ENCODE measurements at regions not wholly inside any gene's neighbourhood (a gene's known extent, or its start where the extent isn't known, plus 50 kb on each side); places are given as distances from the start of the nearest gene placed in this dataset.

DNA sequence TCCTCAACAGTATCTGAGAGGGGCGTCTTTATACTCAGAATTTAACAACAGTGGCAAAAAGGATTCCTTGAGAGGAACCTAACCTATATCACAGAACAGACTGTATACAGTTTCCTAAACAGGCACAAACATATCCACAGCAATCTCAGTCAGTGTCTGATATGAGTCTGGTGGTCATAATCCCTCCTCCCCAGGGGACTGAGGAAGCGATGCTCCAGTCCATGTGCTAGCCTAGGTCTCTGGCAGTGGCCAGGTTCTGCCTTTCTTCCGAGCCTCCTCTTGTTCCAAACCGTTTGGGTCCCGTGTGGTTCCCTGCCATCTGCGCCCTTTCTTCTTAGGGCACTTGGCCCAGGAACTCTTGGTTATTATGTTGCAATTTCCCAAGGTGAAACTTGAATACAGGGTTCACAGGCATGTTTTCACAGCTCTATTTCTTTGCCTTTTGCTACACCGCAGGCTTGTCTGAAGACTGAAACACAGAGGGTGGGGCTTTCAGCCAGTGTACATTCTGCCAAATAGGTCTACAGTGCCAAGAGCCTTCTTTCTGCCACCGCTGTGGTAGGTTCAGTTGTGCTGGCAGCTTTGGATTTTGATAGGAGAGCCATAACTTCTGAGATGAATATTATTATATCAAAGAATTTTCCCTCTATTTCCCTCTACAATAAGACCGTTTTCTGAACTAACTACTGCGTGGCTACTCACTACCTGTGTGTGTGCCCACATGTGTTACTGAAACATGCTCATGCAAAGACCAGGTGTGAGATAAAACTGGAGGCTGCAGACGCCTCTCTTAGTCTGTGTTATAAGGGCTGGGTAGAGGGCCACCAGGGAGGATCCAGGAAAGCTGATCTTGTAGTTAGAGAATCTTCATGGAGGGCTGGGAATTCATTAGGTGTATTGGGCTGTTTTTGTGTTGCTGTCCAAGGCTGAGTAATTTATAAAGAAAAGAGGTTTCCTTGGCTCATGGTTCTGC is 75.0 kb upstream of the HAAO start:
- H3K9me3 ChIP-seq (ENCODE audit: control insufficient read depth in 4 of 4, insufficient read depth in 3 of 4, low read length in 3 of 4) = peaks cover 0 to 5% (median 0%) of the 10 kb centered on the region in 4 donors
- no peaks in the 10 kb centered on the region for H3K27me3 ChIP-seq (ENCODE audit: control insufficient read depth in 3 of 3, insufficient read depth in 3 of 3, low read length in 2 of 3)
- no peak overlapping the region for H3K4me3 ChIP-seq
- no peak for ATAC-seq (ENCODE audit: insufficient read depth, low FRiP score)
- WGBS, 2 donors = 73 to 85% methylated on average over 11 of the region's 11 CpGs
- peak overlapping the region in 1 of 2 donors; percentile 17 for H3K9ac ChIP-seq (ENCODE audit: insufficient read depth in 1 of 2, low read length in 2 of 2)
- H3K36me3 ChIP-seq (ENCODE audit: control insufficient read depth in 4 of 4, insufficient read depth in 4 of 4, low read length in 4 of 4) = no peaks in the 10 kb centered on the region
- TF ChIP-seq CTCF (IDR thresholded peaks at IDR 0.05; ENCODE audit: control extremely low read depth, extremely low read depth) = no peak
- no peak for DNase-seq
- H3K4me1 ChIP-seq (ENCODE audit: control insufficient read depth in 5 of 5, insufficient read depth in 5 of 5, low read length in 5 of 5) = peaks cover 0 to 13% (median 6%) of the 10 kb centered on the region in 5 donors
- H3K27ac ChIP-seq (ENCODE audit: low read depth in 1 of 2, low read length in 1 of 2) = peak overlapping the region; percentile 61 to 73

DNA sequence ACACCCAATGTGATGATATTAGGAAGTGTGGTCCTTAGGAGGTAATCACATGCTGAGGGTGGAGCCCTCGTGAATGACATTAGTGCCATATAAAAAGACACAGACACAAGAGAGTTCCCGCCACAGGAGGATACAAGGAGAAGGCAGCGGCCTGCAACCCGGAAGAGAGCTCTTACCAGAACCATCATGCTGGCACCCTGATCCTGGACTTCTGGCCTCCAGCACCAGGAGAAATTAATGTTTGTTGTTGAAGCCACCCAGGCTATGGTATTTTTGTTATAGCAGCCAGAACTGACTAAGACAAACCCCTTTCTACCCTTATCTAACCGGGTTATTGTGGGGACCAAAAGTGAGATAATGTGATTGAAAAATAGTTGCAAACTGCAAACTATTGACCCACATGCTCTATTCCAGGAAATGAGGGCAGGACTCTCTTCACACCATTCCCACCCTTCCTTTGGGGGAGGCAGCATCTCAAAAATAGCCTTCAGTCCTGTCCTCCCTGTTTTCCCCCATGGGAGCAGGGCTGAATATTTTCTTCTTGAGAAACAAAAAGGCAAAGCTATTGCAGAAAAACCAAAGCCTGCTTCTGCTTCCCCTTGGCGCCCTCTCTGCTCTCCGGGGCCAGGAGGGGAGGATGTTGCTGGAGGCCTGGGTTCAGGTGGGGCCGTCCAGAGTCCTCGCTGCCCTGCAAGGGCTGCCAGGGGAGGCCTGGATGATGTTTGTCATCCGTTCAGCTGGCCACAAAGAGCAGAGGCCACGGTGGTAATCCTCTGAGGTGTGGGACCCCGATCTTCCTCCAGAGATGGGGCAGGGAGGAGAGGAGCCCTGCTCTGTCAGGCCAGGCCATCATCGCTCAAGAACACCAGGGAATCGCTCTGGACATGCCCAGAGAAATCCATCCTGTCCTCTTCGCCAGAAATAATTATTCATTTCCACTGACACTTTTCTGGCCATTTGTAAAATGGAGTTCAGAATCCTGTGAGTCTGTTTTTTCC is 73.8 kb upstream of the HAAO start:
- 67 to 69% methylated on average over 15 of the region's 15 CpGs for WGBS, 2 donors
- Histone ChIP-seq H3K27me3 (ENCODE audit: control insufficient read depth in 3 of 3, insufficient read depth in 3 of 3, low read length in 2 of 3) (no peaks in the 10 kb centered on the region), H3K9ac (ENCODE audit: insufficient read depth in 1 of 2, low read length in 2 of 2) (peak overlapping the region in 1 of 2 donors; percentile 26), H3K27ac (ENCODE audit: low read depth in 1 of 2, low read length in 1 of 2) (peak overlapping the region; percentile 73 to 75), H3K9me3 (ENCODE audit: control insufficient read depth in 4 of 4, insufficient read depth in 3 of 4, low read length in 3 of 4) (peaks cover 0 to 5% (median 0%) of the 10 kb centered on the region in 4 donors), H3K4me1 (ENCODE audit: control insufficient read depth in 5 of 5, insufficient read depth in 5 of 5, low read length in 5 of 5) (peaks cover 0 to 12% (median 6%) of the 10 kb centered on the region in 5 donors), H3K4me3 (no peak overlapping the region), H3K36me3 (ENCODE audit: control insufficient read depth in 4 of 4, insufficient read depth in 4 of 4, low read length in 4 of 4) (no peaks in the 10 kb centered on the region)
- no peak for TF ChIP-seq CTCF (IDR thresholded peaks at IDR 0.05; ENCODE audit: control extremely low read depth, extremely low read depth)
- ATAC-seq (ENCODE audit: insufficient read depth, low FRiP score) (no peak), DNase-seq (peak in 1 of 3 donors; percentile 70)

DNA sequence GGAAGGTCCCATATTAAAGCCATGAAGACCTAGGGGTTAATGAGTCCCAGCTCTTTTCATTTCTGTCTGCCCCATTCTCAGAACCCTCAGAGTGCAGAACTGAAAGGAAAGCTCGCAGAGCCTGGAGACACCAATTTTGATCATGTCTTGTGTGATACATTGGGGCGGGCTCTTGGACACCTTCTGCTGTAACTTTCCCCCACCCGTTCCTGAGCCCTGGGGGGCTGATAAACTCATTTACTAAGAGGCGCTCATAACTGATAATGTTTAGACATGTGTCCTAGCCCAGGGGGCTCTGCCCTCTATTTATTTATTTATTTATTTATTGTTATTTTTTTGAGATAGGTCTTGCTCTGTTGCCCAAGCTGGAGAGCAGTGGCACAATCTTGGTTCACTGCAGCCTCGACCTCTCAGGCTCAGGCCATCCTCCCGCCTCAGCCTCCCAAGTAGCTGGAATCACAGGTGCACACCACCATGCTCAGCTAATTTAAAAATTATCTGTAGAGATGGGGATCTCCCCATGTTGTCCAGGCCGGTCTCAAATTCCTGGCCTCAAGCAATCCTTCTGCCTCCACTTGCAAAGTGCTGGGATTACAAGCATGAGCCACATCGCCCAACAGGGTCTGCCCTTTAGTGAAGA is 72.4 kb upstream of the HAAO start:
- DNase-seq = no peak
- Histone ChIP-seq H3K27me3 (ENCODE audit: control insufficient read depth in 3 of 3, insufficient read depth in 3 of 3, low read length in 2 of 3) (no peaks in the 10 kb centered on the region), H3K9ac (ENCODE audit: insufficient read depth in 1 of 2, low read length in 2 of 2) (no peak overlapping the region), H3K4me1 (ENCODE audit: control insufficient read depth in 5 of 5, insufficient read depth in 5 of 5, low read length in 5 of 5) (peaks cover 0 to 12% (median 6%) of the 10 kb centered on the region in 5 donors), H3K27ac (ENCODE audit: low read depth in 1 of 2, low read length in 1 of 2) (no peak overlapping the region), H3K4me3 (no peak overlapping the region), H3K36me3 (ENCODE audit: control insufficient read depth in 4 of 4, insufficient read depth in 4 of 4, low read length in 4 of 4) (no peaks in the 10 kb centered on the region), H3K9me3 (ENCODE audit: control insufficient read depth in 4 of 4, insufficient read depth in 3 of 4, low read length in 3 of 4) (peaks cover 0 to 10% (median under 1%) of the 10 kb centered on the region in 4 donors)
- TF ChIP-seq CTCF (IDR thresholded peaks at IDR 0.05; ENCODE audit: control extremely low read depth, extremely low read depth) = no peak
- no peak for ATAC-seq (ENCODE audit: insufficient read depth, low FRiP score)
- 95 to 98% methylated on average over 8 of the region's 8 CpGs for WGBS, 2 donors
